ENCODE measurements at regions not wholly inside any gene's neighbourhood (a gene's known extent, or its start where the extent isn't known, plus 50 kb on each side); places are given as distances from the start of the nearest gene placed in this dataset.

DNA sequence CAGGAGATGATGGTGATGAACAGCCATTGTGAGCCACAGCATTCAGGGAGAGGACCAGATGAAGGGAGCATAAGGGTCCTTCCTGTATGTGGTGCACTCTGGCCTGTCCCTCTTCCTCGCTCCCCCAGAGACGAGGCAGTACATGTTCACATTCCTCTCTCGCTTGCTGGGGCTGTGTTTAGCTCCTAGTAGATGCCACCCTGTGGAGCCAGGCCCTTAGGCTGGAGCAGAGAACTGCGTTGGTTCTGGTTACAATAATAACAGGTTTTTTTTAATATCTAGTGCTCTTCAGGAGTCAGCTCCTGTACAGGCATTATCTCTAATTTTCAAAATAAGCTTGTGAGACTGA is 171.1 kb upstream of the MYT1L start:
- Histone ChIP-seq H3K4me3 (ENCODE audit: insufficient read depth, low read length) (no peak overlapping the region), H3K79me2 (ENCODE audit: insufficient read depth, low read length) (no peaks in the 10 kb centered on the region), H3K36me3 (ENCODE audit: insufficient read depth, low read length) (no peaks in the 10 kb centered on the region), H3K4me1 (ENCODE audit: insufficient read depth, low read length) (no peaks in the 10 kb centered on the region), H3K27ac (ENCODE audit: low read depth, low read length) (no peak overlapping the region), H3K9me3 (ENCODE audit: low read depth, low read length) (no peaks in the 10 kb centered on the region), H3K4me2 (ENCODE audit: insufficient read depth, low read length) (no peak overlapping the region), H4K20me1 (ENCODE audit: insufficient read depth, low read length) (no peaks in the 10 kb centered on the region), H2AFZ (ENCODE audit: low read length) (no peak overlapping the region), H3K27me3 (ENCODE audit: insufficient read depth, low read length) (no peaks in the 10 kb centered on the region)
- TF ChIP-seq, protein P1, sequence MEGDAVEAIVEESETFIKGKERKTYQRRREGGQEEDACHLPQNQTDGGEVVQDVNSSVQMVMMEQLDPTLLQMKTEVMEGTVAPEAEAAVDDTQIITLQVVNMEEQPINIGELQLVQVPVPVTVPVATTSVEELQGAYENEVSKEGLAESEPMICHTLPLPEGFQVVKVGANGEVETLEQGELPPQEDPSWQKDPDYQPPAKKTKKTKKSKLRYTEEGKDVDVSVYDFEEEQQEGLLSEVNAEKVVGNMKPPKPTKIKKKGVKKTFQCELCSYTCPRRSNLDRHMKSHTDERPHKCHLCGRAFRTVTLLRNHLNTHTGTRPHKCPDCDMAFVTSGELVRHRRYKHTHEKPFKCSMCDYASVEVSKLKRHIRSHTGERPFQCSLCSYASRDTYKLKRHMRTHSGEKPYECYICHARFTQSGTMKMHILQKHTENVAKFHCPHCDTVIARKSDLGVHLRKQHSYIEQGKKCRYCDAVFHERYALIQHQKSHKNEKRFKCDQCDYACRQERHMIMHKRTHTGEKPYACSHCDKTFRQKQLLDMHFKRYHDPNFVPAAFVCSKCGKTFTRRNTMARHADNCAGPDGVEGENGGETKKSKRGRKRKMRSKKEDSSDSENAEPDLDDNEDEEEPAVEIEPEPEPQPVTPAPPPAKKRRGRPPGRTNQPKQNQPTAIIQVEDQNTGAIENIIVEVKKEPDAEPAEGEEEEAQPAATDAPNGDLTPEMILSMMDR (IDR thresholded peaks at IDR 0.05; ENCODE audit: extremely low read depth, low read depth, low read length): no peak
- DNase-seq (ENCODE audit: insufficient read length, low spot score, missing footprints): no peak

DNA sequence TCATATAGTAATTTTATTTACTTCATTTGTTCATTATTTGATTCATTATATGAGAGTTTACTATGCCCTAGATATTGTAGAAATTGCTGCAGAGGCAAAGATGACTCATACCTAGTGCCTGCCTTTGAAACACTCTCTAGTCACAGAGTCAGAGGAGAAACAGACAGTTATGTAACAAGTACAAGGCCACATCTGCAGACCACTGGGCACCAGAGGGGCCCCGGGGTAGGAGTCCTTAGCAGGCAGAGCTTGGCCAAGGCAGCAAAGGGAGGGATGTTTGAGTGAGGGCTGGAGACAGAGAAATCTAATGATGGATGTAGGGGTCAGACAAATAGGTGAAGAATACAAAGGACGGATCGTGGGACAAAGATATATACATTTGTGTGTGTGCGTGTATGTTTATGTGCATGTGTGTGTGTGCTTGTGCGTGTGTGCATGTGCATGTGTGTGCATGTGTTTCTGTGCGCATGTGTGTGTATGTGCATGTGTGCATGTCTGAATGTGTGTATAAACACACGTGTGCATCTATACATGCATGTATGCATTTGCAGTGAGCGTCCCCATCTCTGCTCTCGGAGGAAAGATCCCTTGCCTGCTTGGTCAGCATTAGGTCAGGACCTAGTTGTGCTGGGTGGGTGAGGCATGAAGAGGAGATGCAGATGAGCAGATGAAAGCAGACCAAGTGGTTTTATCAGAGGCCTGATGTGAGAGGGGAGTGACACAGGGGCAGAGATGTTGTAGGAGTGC is 170.6 kb upstream of the MYT1L start:
- Histone ChIP-seq H3K36me3 (ENCODE audit: insufficient read depth, low read length) (no peaks in the 10 kb centered on the region), H3K4me1 (ENCODE audit: insufficient read depth, low read length) (no peaks in the 10 kb centered on the region), H3K27ac (ENCODE audit: low read depth, low read length) (no peak overlapping the region), H2AFZ (ENCODE audit: low read length) (no peak overlapping the region), H3K9me3 (ENCODE audit: low read depth, low read length) (no peaks in the 10 kb centered on the region), H3K27me3 (ENCODE audit: insufficient read depth, low read length) (no peaks in the 10 kb centered on the region), H3K79me2 (ENCODE audit: insufficient read depth, low read length) (no peaks in the 10 kb centered on the region), H3K4me2 (ENCODE audit: insufficient read depth, low read length) (no peak overlapping the region), H4K20me1 (ENCODE audit: insufficient read depth, low read length) (no peaks in the 10 kb centered on the region), H3K4me3 (ENCODE audit: insufficient read depth, low read length) (no peak overlapping the region)
- no peak for DNase-seq (ENCODE audit: insufficient read length, low spot score, missing footprints)
- TF ChIP-seq, protein P1 (IDR thresholded peaks at IDR 0.05; ENCODE audit: extremely low read depth, low read depth, low read length): no peak

DNA sequence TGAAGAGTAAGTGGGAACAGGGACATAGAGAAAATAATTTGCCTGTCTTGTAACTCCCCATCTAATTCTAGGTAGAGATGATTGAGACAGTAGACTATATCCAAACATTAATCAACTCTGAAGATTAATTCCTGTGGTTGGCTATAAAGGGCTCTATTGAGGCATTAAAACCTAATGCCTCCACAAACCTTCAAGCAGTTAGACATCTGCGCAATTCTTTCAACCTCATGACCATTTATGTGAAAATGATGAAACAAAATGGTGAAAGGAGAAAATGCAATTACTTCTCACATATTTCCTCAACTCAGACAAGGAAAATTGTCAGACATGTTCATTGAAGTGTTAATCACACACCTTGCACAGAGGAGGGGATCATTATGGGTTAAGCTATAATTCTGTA is 164.5 kb upstream of the MYT1L start:
- DNase-seq (ENCODE audit: insufficient read length, low spot score, missing footprints): no peak
- H3K4me2 ChIP-seq (ENCODE audit: insufficient read depth, low read length): no peak overlapping the region

DNA sequence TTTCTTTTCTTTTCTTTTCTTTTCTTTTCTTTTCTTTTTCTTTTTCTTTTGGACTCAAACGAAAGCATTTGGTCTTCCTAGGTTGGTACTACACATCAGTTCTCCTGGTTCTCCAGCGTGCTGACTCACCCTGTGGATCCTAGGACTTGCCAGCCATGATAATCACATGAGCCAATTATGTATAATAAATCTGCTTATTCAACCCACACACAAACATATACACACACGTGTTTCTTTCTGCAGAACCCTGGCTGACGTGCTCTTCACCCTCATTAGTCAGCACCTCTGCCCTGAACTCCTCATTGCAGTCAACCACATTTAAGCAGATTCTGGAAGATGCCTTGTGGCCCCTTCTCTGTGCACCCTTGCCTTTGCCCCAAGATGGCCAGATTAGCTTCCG is 162.4 kb upstream of the MYT1L start:
- H3K27me3 ChIP-seq (ENCODE audit: insufficient read depth, low read length): no peaks in the 10 kb centered on the region
- H2AFZ ChIP-seq (ENCODE audit: low read length): no peak overlapping the region
- no peaks in the 10 kb centered on the region for H3K36me3 ChIP-seq (ENCODE audit: insufficient read depth, low read length)
- no peaks in the 10 kb centered on the region for H4K20me1 ChIP-seq (ENCODE audit: insufficient read depth, low read length)
- H3K9me3 ChIP-seq (ENCODE audit: low read depth, low read length): no peaks in the 10 kb centered on the region
- no peaks in the 10 kb centered on the region for H3K79me2 ChIP-seq (ENCODE audit: insufficient read depth, low read length)
- H3K4me2 ChIP-seq (ENCODE audit: insufficient read depth, low read length): no peak overlapping the region
- no peak for DNase-seq (ENCODE audit: insufficient read length, low spot score, missing footprints)
- H3K27ac ChIP-seq (ENCODE audit: low read depth, low read length): no peak overlapping the region
- no peak overlapping the region for H3K4me3 ChIP-seq (ENCODE audit: insufficient read depth, low read length)
- H3K4me1 ChIP-seq (ENCODE audit: insufficient read depth, low read length): no peaks in the 10 kb centered on the region
- TF ChIP-seq, protein P1 (IDR thresholded peaks at IDR 0.05; ENCODE audit: extremely low read depth, low read depth, low read length): no peak

More for the DNA sequence above, 164.5 kb upstream of the MYT1L start:
- no peaks in the 10 kb centered on the region for H3K36me3 ChIP-seq (ENCODE audit: insufficient read depth, low read length)
- no peak overlapping the region for H3K4me3 ChIP-seq (ENCODE audit: insufficient read depth, low read length)
- H2AFZ ChIP-seq (ENCODE audit: low read length): no peak overlapping the region
- no peaks in the 10 kb centered on the region for H4K20me1 ChIP-seq (ENCODE audit: insufficient read depth, low read length)
- TF ChIP-seq, protein P1 (IDR thresholded peaks at IDR 0.05; ENCODE audit: extremely low read depth, low read depth, low read length): no peak
- H3K4me1 ChIP-seq (ENCODE audit: insufficient read depth, low read length): no peaks in the 10 kb centered on the region
- H3K9me3 ChIP-seq (ENCODE audit: low read depth, low read length): no peaks in the 10 kb centered on the region
- no peaks in the 10 kb centered on the region for H3K27me3 ChIP-seq (ENCODE audit: insufficient read depth, low read length)
- no peak overlapping the region for H3K27ac ChIP-seq (ENCODE audit: low read depth, low read length)
- H3K79me2 ChIP-seq (ENCODE audit: insufficient read depth, low read length): no peaks in the 10 kb centered on the region

Measured in osteoblast (primary cell).